ENCODE measurements at regions not wholly inside any gene's neighbourhood (a gene's known extent, or its start where the extent isn't known, plus 50 kb on each side); places are given as distances from the start of the nearest gene placed in this dataset.

- ChIA-PET POLR2A (no interaction called here), RAD21 (ENCODE audit: low non-redundant PET in 1 of 2, low total read pairs in 2 of 2, uncharacterized antibody in 2 of 2, unreplicated experiment in 2 of 2) (no interaction called here)
- DNase-seq (ENCODE audit: low read depth, low spot score), result no peak
Measured at GRCh38 chr3:27935492-27935891, 213.4 kb upstream of the EOMES start.

More at GRCh38 chr3:27935492-27935891, 213.4 kb upstream of the EOMES start:
- intact Hi-C loops (cut with micrococcal nuclease), result no loop called here
- Histone ChIP-seq H4K20me1 (ENCODE audit: insufficient read depth) (no peaks in the 10 kb centered on the region), H3K36me3 (ENCODE audit: control insufficient read depth in 1 of 2, insufficient read depth in 2 of 2, low read length in 2 of 2) (no peaks in the 10 kb centered on the region), H3K79me2 (ENCODE audit: insufficient read depth, low read length) (no peaks in the 10 kb centered on the region), H3K4me3 (replicated peaks in 1 of 2; ENCODE audit: low read depth in 1 of 2, low read length in 2 of 2) (no peak overlapping the region), H3K4me1 (ENCODE audit: control insufficient read depth in 1 of 2, insufficient read depth in 2 of 2, low read length in 2 of 2) (peaks cover 0 to 10% of the 10 kb centered on the region in 2 experiments; a peak in 2 of 4 replicates), H3K9me3 (ENCODE audit: control insufficient read depth in 1 of 2, insufficient read depth in 1 of 2, low read depth in 1 of 2, low read length in 2 of 2) (no peaks in the 10 kb centered on the region), H3K9me2 (ENCODE audit: insufficient read depth) (no peaks in the 10 kb centered on the region), H3K27ac (ENCODE audit: low read depth, low read length) (no peak overlapping the region), H3K4me2 (ENCODE audit: low read length) (no peak overlapping the region), H3K9ac (ENCODE audit: low read length) (no peak overlapping the region), H3K27me3 (ENCODE audit: insufficient read depth, low read length) (no peaks in the 10 kb centered on the region), H2AFZ (ENCODE audit: low read depth, low read length, poor library complexity, severe bottlenecking) (no peak overlapping the region)
- TF ChIP-seq SRF (IDR thresholded peaks at IDR 0.05; ENCODE audit: low read depth) (no peak), CEBPB (IDR thresholded peaks at IDR 0.05; ENCODE audit: low read depth) (no peak), ELF1 (IDR thresholded peaks at IDR 0.05; ENCODE audit: borderline replicate concordance, low read depth) (no peak), TCF7L2 (IDR thresholded peaks at IDR 0.05; ENCODE audit: borderline replicate concordance, extremely low read depth, insufficient read depth, insufficient read length) (no peak), ZFX (IDR thresholded peaks at IDR 0.05) (no peak), EZH2 (IDR thresholded peaks at IDR 0.05) (no peak), EGR1 (IDR thresholded peaks at IDR 0.05; ENCODE audit: low read depth) (no peak), FOSL1 (IDR thresholded peaks at IDR 0.05; ENCODE audit: low read depth) (no peak), YY1 (IDR thresholded peaks at IDR 0.05; ENCODE audit: extremely low read depth, insufficient replicate concordance, low read depth, low read length) (no peak), CBX3 (IDR thresholded peaks at IDR 0.05; ENCODE audit: low read depth) (no peak), ZBTB33 (IDR thresholded peaks at IDR 0.05; ENCODE audit: extremely low read depth, insufficient replicate concordance, low read length) (no peak), SIN3A (IDR thresholded peaks at IDR 0.05; ENCODE audit: low read depth) (no peak), POLR2AphosphoS5 (IDR thresholded peaks at IDR 0.05; ENCODE audit: low read depth, low read length) (no peak)
- TF ChIP-seq, protein P1, sequence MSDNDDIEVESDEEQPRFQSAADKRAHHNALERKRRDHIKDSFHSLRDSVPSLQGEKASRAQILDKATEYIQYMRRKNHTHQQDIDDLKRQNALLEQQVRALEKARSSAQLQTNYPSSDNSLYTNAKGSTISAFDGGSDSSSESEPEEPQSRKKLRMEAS (IDR thresholded peaks at IDR 0.05), result no peak
- TF ChIP-seq, protein P2, sequence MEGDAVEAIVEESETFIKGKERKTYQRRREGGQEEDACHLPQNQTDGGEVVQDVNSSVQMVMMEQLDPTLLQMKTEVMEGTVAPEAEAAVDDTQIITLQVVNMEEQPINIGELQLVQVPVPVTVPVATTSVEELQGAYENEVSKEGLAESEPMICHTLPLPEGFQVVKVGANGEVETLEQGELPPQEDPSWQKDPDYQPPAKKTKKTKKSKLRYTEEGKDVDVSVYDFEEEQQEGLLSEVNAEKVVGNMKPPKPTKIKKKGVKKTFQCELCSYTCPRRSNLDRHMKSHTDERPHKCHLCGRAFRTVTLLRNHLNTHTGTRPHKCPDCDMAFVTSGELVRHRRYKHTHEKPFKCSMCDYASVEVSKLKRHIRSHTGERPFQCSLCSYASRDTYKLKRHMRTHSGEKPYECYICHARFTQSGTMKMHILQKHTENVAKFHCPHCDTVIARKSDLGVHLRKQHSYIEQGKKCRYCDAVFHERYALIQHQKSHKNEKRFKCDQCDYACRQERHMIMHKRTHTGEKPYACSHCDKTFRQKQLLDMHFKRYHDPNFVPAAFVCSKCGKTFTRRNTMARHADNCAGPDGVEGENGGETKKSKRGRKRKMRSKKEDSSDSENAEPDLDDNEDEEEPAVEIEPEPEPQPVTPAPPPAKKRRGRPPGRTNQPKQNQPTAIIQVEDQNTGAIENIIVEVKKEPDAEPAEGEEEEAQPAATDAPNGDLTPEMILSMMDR (IDR thresholded peaks at IDR 0.05 in 2 of 3, conservative IDR thresholded peaks at IDR 0.05 in 1 of 3; ENCODE audit: borderline replicate concordance in 1 of 3, insufficient read depth in 1 of 3, low read depth in 2 of 3, low read length in 2 of 3), result no peak
- TF ChIP-seq, protein P3, sequence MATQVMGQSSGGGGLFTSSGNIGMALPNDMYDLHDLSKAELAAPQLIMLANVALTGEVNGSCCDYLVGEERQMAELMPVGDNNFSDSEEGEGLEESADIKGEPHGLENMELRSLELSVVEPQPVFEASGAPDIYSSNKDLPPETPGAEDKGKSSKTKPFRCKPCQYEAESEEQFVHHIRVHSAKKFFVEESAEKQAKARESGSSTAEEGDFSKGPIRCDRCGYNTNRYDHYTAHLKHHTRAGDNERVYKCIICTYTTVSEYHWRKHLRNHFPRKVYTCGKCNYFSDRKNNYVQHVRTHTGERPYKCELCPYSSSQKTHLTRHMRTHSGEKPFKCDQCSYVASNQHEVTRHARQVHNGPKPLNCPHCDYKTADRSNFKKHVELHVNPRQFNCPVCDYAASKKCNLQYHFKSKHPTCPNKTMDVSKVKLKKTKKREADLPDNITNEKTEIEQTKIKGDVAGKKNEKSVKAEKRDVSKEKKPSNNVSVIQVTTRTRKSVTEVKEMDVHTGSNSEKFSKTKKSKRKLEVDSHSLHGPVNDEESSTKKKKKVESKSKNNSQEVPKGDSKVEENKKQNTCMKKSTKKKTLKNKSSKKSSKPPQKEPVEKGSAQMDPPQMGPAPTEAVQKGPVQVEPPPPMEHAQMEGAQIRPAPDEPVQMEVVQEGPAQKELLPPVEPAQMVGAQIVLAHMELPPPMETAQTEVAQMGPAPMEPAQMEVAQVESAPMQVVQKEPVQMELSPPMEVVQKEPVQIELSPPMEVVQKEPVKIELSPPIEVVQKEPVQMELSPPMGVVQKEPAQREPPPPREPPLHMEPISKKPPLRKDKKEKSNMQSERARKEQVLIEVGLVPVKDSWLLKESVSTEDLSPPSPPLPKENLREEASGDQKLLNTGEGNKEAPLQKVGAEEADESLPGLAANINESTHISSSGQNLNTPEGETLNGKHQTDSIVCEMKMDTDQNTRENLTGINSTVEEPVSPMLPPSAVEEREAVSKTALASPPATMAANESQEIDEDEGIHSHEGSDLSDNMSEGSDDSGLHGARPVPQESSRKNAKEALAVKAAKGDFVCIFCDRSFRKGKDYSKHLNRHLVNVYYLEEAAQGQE (IDR thresholded peaks at IDR 0.05; ENCODE audit: low read depth), result no peak
- TF ChIP-seq, protein P4, sequence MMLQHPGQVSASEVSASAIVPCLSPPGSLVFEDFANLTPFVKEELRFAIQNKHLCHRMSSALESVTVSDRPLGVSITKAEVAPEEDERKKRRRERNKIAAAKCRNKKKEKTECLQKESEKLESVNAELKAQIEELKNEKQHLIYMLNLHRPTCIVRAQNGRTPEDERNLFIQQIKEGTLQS (IDR thresholded peaks at IDR 0.05), result no peak
- no peak for ATAC-seq
- no TSS peak for BruUV-seq (replicated peaks)
- CTCF ChIA-PET, result no interaction called here
